Kasumi-1 (cell line): ENCODE measurements at regions not wholly inside any gene's neighbourhood (a gene's known extent, or its start where the extent isn't known, plus 50 kb on each side); places are given as distances from the start of the nearest gene placed in this dataset.

ENCODE experiments used
- DNase-seq, 2 experiments: peaks; one replicate each; lab custom pipeline; 2025; lab: John Stamatoyannopoulos, UW

- no peak for DNase-seq
Observed at GRCh38 chr18:25647404-25647803, 295.4 kb upstream of the ZNF521 start.

GRCh38 chr18:25646971-25647370 lies 295.0 kb upstream of the ZNF521 start:
- no peak for DNase-seq

- DNase-seq, result no peak
Observed at GRCh38 chr18:25639596-25639995, 287.6 kb upstream of the ZNF521 start.

- no peak for DNase-seq
Observed at GRCh38 chr18:25633563-25633962, 281.6 kb upstream of the ZNF521 start.

DNA sequence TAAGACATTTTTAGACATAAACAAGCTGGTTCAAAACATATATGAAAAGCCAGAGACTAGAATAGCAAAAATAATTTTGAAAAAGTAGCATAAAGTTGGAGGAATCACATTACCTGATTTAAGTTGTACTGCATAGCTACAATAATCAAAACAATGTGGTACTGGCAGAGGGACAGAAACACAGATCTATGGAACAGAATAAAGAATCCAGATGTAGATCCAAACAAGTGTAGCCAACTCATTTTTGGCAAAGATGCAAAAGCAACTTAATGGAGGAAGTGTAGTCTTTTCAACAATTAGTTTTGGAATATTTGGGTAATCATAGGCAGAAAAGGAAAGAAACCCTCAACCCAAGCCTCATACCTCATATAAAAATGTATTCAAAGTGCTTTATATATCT lies 278.7 kb upstream of the ZNF521 start:
- no peak for DNase-seq

- DNase-seq, result no peak
Observed at GRCh38 chr18:25621682-25622081, 269.7 kb upstream of the ZNF521 start.

GRCh38 chr18:25621144-25621543 lies 269.2 kb upstream of the ZNF521 start:
- DNase-seq, result no peak

GRCh38 chr18:25614168-25614567 lies 262.2 kb upstream of the ZNF521 start:
- no peak for DNase-seq

GRCh38 chr18:25612466-25612865 lies 260.5 kb upstream of the ZNF521 start:
- no peak for DNase-seq

GRCh38 chr18:25608091-25608490 lies 256.1 kb upstream of the ZNF521 start:
- no peak for DNase-seq

DNA sequence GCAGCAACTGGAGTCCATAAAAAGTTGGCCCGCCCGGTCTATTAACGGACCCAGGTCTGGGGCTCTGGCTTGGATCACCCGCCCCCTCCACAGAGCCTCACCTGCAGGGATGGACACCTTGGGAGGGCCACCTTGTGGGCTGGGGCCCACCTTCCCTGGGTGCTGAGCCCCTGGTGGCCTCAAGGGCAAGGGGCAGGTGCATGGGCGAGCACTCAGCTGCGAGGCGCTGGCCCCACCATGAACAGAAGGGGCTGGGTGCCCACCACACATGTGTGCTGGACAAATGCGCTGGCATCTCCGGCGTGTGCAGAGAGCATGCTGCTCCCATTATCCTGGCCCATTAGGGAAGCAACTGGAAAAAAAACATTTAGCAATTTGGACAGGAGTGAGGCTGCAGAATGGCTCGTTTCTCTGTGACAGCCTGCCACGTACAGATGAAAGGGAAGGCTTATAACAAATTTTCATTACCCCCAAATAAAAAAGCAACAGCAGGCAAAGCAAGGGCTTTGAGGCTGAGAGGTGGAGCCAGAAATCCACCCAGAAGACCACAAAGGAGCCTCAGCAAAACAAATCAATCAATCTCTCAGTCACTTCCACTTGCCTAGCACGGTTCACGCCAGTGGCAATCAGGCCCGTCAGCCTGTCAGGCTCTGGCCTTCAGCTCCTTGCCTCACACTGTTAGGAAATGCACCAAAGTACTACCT lies 253.1 kb upstream of the ZNF521 start:
- DNase-seq, result no peak

DNA sequence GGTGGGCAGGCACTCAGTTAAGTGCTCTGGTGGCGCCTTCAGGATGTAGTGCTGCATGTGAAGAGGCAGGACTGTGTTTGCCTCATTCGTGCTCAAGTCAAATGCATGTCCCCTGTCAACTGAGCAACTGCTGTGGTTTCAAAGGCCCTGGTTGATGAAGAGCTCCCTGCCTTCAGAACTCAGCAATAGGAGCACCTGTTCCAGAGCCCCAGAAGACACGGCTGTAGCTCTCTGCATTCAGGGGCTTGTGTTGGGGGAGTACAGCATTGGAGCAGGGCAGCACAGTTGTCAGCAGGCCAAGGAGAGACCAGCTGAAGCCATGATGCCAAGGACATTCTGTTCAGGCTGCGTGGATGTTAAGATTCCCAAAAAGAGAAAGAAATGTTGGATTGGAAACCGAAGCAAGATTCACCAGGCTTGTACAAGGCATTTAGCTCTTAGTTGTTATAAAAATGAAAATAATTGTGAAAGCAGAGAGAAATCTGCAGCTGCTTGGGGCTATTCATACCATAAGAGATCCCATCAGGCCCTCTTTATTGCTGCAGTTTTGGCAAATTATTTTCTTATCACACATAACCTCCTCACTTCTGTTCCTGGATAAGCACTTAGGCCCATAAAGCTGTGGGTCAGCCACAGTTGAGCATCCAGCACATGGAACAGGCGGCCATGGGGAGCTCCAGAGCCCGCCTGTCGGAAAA lies 252.4 kb upstream of the ZNF521 start:
- no peak for DNase-seq

DNA sequence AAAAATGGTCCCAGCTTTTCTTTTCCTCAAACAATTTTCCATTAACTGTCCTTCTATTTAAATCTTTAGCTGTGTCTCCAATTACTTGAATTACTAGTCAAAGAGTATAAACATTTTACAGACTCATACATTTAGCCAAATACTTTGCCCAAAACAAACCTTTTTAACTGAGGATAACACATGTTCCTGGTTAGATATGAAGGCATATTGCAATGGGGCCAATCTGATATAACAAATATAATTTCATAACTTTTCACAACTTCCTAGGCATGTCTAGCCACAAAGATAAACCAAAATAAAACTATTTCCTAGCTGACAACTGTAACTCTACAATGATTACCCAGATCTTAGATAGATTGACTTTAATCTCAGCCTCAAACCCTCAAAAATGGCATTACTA lies 247.5 kb upstream of the ZNF521 start:
- DNase-seq, result no peak

- DNase-seq, result no peak
Observed at GRCh38 chr18:25597476-25597875, 245.5 kb upstream of the ZNF521 start.

DNA sequence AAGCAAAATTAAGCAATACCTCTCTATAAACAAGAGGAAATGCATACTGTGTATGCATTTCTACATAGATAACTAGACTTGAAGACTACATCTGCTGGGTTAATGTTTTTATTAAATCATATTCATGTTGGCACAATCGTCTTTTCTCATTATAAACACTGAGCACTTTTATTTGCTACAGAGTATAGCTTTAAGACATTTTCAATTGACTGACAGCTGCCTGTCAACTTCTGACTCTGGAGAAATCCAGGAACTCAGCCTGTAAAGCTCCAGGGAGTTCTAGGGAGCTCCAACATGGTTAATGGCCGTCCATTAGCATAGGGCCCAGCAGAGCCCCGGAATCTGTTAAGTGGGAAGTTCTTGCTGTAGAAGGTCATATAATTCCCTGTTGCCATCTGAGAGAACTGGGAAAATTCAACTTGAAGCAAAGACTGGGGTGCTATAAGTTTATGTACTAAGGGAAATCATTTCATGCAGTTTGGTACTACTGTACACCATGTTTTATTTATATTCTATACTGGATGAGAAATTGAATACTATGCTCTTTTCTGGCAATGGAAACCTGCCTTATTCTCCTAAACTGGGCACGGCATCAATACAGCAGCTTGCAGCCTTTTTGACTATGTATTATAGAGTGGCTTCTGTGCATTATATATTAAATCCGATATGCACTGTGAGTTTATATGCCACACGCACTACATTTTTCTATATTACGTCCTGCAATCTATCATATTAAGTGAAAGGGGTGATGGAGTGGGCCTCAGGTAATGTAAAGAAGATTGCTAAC lies 243.5 kb upstream of the ZNF521 start:
- DNase-seq, result no peak

GRCh38 chr18:25594351-25594750 lies 242.4 kb upstream of the ZNF521 start:
- no peak for DNase-seq

DNA sequence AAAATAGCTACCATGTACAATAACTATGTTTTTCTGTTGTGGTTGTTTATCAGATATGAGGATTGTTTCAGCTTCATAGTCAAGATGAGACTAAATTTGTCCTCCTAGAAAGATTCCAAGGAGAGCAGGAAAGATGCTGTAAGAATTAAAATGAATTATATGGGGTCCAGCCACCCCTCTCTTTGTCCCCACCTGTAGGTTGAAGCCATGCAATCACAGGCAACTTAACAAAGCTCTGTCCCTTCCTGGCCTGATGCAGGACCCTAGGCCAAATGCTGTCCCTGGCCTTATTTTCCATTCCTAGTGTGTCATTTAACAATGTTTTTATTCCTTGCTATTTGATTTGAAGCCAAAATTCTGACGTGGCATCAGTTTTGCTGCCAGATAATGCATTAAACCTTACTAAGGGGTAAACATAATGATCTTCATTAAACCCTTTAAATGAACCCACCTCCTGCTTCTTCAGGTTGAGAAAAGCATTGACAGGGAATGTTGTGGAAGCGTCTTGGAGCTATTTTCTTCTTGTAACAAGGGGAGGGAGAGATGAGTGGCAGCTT lies 240.9 kb upstream of the ZNF521 start:
- DNase-seq, result no peak

GRCh38 chr18:25590456-25590855 lies 238.5 kb upstream of the ZNF521 start:
- no peak for DNase-seq

GRCh38 chr18:25587545-25587944 lies 235.6 kb upstream of the ZNF521 start:
- peak in 1 of 2 experiments; percentile 23 for DNase-seq

GRCh38 chr18:25568986-25569385 lies 217.0 kb upstream of the ZNF521 start:
- no peak for DNase-seq

- no peak for DNase-seq
Observed at GRCh38 chr18:25563816-25564683, 212.1 kb upstream of the ZNF521 start.

DNA sequence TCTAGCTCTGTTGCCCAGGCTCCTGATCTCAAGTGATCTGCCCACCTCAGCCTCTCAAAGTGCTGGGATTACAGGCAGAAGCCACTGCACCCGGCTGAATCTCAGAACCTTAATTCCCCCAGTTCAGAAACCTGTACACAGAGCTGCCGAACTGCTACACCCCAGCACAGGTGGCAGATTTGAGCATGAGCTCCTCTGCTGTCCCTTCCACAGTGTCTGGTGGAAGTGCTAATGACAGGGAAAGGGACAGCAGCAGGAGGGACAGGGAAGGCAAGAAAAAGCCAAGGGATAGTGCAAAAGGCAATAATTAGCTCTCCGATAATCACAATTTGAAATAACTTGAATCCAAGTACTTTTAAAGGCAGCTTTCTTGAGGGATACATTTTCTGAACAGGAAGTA lies 211.4 kb upstream of the ZNF521 start:
- no peak for DNase-seq
